ENCODE measurements at regions not wholly inside any gene's neighbourhood (a gene's known extent, or its start where the extent isn't known, plus 50 kb on each side); places are given as distances from the start of the nearest gene placed in this dataset.

DNA sequence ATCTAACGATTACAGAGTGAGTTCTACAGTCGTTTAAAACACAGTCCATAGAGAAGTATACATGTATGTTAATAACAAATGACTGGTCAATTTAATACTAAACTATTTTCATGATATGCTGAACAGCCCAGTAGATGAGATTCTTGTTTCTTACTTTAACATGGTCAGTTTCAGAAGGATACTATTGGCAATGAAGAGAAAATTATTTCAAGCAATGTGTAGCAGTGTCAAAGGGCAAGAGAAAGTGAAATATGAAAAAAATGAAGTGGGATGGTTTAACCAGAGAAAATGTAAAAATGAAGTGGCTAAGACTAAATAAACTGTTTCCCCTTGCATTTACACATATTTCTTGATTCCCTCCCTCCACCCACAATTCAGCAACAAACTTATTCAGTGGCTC, 192.1 kb upstream of the TTC14 start:
- TF ChIP-seq, protein P1, sequence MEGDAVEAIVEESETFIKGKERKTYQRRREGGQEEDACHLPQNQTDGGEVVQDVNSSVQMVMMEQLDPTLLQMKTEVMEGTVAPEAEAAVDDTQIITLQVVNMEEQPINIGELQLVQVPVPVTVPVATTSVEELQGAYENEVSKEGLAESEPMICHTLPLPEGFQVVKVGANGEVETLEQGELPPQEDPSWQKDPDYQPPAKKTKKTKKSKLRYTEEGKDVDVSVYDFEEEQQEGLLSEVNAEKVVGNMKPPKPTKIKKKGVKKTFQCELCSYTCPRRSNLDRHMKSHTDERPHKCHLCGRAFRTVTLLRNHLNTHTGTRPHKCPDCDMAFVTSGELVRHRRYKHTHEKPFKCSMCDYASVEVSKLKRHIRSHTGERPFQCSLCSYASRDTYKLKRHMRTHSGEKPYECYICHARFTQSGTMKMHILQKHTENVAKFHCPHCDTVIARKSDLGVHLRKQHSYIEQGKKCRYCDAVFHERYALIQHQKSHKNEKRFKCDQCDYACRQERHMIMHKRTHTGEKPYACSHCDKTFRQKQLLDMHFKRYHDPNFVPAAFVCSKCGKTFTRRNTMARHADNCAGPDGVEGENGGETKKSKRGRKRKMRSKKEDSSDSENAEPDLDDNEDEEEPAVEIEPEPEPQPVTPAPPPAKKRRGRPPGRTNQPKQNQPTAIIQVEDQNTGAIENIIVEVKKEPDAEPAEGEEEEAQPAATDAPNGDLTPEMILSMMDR (IDR thresholded peaks at IDR 0.05) = no peak
- no peak for TF ChIP-seq POLR2A (IDR thresholded peaks at IDR 0.05)
- TF ChIP-seq POLR2AphosphoS5 (IDR thresholded peaks at IDR 0.05) = no peak
